ENCODE measurements at regions not wholly inside any gene's neighbourhood (a gene's known extent, or its start where the extent isn't known, plus 50 kb on each side); places are given as distances from the start of the nearest gene placed in this dataset.

DNA sequence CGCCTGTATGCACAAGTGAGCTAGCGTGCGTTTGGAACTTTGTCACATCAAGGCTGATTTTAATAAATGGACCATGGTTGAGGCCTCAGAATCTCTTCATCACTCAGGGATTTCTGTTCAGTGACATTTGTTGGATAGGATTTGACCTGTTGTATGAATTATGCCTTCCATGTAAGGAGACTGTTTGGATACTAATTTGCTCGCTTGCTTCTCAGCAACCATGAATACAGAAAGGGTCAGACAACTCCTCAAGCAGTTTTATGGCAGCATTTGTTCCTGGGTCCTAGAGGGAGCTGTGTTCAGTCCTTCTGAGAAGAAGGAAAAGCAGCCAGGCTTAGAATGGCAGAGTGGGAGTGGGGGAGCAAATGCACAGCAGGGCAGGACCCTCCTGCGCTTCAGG lies 269.7 kb upstream of the LCORL start:
- DNase-seq (ENCODE audit: low read depth) = no peak

DNA sequence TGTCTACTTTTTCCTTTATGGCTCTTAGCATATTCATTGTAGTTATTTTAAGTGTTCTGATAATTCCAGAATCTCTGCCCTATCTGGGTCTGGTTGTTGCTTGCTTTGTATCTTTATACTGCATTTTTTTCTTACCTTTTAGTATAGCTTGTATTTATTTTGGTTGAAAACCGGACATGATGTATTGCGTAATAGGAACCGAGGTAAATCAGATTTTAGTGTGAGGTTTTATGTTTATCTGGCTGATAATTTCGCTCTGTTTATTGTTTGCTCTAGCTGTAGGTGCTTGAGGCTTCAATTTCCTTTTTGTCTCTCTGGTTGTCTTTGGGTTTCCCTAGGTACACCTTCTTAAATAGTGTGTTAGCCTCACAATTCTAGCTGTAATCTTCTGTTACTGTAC lies 263.8 kb upstream of the LCORL start:
- DNase-seq (ENCODE audit: low read depth) = no peak

DNA sequence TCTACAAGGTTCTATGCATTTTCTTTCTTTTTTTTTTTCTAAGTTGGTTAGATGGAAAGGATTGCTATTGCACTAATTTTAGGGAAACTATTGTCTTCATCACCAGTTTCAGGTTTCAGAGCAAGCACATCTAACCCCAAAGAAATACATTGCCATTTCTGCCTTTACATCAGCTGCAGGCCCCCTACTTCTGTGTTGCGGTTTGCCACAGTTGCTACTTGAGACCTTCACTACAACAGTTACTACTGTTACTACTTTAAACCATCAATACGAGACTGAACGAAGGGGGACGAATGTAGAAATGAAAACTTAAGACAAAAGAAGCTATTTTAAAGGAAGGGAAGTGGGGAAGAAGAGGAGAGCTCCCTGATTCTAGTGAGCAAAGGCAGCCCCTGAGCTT lies 256.7 kb upstream of the LCORL start:
- no peak for DNase-seq (ENCODE audit: low read depth)

DNA sequence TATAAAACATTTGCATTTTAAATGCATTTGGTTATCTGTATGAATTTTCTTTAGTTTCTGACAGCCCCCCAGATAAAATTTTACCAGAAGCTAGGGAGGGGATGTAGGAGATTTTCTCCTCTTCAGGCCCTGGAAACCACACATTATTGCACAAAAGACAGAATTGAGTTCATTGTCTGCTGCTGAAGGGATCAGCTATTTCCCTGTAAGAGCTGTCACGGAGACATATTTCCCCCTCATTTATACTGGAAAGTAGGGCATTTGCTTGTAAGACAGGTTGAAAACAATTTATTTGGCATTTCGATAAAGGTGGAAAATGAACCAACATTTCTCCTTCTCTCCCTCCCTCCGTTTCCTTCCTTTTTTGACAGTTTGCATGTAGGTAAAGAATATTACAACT lies 241.3 kb upstream of the LCORL start:
- no peak for DNase-seq (ENCODE audit: low read depth)

DNA sequence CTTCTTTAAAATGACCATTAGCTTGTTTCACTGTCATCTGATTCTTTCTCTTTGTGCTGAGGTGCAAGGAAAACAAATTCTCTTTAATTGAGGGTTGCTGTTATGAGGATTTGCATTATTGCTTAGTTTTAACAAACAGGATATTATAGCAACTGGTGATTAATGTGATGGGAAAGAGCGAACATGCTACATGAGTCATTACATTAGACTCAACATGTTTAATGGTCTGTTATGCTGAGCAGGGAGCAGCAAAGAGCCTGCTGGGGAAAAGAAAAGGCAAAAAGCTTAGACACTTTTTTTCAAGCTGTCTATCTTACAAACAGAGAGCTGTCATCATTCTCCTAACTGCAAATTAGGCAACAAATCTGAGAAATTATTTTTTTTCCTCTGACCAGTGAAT lies 230.5 kb upstream of the LCORL start:
- no peak for DNase-seq (ENCODE audit: low read depth)

DNA sequence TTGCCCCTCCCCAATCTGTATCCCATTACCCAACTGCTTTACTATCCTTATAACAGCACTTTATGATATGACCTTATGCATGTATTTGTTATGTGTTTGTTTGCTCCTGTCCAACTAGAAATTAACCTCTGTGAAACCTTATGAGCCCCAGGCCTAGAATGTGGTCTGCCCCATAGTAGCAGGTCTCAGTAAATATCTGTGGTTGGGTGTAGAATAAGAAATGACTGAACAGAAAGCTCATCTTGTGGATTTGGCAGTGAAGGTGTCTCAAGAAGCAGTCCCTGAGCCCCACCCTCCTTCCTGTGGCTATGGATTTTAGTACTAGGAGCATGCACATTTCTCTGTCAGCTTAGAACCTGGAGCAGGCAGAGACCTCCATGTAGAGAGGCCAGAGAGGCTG lies 229.0 kb upstream of the LCORL start:
- DNase-seq (ENCODE audit: low read depth) = no peak

DNA sequence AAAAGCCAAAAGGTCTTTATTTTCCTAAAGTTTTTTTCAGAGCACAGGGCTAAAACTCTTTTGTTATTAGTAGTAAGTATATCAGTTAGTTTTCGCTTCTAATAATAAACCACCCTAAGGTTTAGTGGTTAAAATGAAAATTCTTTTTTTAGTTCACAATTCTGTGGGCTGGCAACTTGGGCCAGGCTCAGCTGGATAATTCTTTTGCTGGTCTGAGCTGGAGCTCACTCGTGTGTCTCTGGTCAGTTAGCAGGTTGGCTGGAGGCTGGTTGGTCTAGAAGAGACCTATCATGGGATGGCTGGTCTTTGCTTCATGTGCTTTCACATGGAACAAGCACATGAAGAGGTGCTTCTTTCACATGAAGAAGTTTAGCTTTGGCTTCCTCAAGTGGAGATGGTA lies 227.1 kb upstream of the LCORL start:
- no peak for DNase-seq (ENCODE audit: low read depth)

DNA sequence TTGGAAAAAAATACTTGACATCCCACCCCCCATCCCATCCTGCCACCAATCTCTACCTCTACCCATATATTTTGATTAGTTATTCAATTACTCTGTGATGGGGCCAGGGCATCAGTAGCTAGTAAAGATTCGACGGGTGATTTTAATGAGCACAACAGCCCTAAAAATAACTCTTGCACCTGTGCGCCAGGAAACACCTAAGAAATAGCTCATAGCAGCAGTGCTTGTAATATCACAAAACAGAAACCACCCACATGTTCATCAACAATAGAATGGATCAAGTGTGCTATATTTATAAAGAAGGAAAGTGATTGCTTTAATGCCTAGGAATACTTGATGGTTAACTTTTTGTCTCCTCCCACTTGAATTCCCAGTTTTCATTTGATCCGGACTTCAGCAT lies 225.6 kb upstream of the LCORL start:
- DNase-seq (ENCODE audit: low read depth) = no peak

DNA sequence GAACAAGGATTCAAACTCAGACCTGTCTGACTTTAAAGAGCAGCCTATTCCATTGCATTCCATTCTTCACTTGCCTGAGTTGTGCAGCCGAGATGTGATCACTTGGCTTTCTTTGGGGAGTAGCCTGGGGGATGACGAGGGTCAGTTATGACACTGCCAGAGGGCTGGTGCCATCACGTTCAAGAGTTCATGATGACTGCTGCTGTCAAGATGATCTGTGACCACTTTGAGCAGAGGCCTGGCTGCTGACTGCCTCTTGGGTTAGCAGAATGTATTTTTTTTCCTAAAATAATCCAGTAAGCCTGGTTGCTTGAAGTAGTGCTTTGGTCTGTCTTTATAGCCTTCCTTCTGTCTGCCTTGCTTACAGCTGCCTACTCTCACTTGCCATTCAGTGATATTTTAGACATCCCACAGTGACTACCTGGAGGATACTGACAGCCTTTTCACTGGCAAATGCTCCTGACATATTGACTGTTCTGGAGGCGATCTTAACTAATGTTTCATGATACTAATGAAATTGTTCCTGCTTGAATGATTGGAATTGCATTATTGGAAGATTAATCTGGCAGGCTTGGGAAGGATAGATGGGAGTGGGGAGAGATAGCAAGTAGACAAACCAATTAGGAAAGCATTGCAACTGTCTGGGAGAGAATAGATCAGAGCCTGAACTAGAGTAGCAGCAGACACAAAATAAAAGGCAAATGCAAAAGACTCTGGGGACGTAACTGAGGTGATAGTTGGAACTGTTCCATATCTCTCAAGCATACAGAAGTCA lies 221.6 kb upstream of the LCORL start:
- DNase-seq (ENCODE audit: low read depth) = no peak

DNA sequence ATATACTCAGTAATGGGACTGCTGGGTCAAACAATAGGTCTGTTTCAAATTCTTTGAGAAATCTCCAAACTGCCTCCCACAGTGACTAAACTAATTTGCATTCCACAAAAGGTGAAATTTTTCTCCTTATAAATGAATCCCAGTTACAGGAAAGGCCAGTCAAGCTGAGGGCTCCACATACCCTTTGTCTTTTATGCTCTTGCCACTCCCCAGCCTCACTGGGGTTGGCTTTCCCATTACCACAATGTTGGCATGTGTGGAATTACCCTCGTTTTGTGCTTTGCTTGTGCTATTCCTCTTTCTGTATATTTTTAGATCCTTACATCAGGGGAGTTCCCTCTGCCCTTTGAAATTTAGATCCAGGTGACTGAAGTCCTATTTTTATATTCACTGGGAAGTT lies 220.2 kb upstream of the LCORL start:
- no peak for DNase-seq (ENCODE audit: low read depth)

DNA sequence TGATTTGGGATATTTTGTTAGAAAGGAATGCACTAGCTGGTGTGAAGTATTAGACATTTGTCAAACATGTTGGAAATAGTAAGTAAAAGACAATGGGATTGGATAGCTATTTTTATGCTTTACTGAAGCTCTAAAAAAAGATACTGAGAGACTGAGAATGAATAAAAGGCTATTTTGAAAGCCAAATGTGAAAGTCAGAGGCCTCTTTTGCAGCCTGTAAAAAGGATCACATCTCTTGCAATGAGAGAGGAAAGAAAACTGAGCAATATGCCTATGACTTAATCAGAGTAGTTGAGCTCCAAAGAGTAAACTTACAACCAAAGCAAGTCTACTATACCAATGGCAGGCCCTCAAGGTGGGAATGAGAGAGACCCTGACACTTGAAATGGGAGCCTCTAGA lies 212.6 kb upstream of the LCORL start:
- DNase-seq (ENCODE audit: low read depth) = no peak

DNA sequence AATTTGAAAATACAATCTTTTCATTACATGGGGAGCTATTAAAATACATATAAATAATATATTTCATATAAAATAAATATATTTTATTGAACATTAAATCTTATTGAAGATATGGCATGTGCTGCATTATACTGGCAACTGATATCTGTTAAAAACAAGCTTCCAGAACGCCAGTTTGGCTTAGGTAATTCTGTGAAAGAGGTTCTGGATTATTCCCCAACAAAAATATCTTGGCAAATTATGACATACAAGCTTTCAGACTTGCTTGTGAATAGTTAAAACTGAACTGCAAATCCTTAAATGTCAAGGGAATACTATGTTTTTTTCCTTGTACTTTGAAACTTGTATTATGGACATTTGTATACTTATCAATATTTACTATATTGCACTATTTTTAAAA lies 210.2 kb upstream of the LCORL start:
- no peak for DNase-seq (ENCODE audit: low read depth)

DNA sequence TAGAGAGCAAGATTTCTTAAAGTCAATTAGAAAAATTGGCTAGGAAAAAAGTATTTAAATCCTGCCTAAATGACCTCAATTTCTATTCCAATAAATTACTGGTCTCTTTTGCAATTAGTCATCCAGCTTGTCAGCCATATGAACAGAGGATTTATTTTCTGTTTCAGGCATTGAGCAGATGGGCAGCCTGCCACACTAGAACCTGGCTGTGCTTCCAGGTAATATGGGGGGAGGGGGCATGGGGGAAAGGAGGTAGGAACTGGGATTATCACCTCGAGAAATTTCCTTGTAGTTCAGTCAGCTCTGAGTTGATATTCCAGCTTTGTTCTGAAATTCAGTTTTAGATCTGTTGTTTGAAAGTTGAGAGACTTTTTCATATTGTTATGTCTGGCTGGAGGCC lies 206.3 kb upstream of the LCORL start:
- DNase-seq (ENCODE audit: low read depth) = no peak

DNA sequence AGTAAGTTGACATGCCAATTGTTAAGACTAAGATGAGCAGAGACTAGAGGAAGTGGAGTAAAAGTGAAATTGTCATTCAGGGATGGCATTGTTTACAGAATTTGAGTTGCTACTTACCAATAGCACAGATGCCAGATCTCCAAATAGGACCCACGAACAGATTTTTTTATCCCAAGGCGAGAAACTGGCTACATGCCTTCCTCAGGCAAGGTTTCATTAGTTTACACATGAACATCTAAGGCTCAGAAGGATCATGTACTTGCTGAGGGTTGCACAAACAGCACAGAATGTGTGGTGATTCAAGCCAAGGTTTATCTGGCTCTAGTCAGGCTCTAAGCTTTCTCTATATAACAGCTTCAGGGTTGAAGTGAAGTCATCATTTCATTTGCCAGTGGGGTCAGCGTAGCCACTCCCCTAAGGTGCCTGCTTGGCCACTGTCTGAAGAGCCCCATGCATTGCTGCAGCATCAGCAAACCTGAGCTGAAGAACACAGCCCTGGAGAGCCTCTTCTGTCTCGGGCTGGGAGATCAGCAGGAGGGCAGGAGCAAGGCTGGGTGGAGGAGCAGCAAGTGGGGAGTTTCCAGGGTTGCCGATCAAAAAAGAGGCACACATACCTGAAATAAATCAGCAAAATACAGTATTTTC lies 193.0 kb upstream of the LCORL start:
- DNase-seq (ENCODE audit: low read depth) = no peak

DNA sequence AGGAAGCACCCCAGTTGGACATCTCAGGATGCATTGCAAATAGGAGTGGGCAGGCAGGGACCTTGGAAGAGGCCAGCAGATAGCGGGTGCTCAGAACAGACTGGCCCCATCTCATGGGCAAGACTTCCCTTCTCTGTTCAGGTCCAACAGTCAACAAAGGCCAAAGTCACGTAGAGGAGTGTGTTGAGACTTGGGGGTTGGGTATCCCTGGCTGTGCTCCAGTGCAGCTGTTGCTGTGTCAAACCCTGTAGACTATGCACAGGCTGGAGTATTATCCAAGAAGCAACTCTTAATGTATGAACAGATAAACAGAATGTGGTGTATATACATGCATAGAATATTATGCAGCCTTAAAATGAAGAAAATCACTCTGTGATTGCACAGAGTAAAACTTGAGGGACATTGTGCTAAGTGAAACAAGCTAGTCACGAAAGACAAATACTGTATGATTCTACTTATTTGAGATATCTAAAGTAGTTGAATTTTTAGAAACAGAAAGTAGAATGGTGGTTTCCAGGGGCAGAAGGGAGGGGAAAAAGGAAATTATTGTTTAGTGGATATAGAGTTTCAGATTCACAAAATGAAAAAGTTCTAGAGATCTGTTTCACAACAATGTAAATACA lies 192.1 kb upstream of the LCORL start:
- no peak for DNase-seq (ENCODE audit: low read depth)

DNA sequence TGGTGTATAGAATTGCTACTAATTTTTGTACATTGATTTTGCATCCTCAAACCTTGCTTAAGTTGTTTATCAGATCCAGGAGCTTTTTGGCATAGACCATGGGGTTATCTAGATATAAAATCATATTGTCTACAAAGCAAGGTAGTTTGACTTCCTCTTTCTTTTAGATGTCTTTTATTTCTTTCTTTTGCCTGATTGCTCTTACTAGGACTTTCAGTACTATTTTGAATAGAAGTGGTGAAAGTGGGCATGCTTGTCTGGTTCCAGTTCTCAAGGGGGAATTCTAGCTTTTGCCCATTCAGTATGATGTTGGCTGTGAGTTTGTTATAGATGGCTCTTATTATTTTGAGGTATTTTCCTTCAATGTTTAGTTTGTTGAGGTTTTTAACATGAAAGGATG lies 187.9 kb upstream of the LCORL start:
- DNase-seq (ENCODE audit: low read depth) = no peak

DNA sequence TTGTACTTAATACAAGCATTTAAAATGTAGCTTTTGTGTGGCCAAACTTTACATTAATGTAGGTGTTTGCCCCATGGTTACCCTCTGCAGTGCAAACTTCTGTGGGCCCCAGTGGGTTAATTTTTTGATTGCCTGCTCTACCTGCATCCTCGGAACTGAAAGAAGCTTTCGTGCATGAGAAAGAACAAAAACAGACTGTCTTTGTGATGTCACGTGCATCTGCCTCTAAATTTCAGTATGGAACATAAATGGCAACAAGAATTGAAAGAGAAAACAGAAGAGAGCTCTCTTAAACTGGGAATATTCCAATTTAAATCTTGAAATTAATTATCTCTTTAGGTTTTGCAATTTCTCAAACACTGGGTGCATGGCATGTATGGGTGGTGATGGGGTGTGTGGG lies 182.4 kb upstream of the LCORL start:
- no peak for DNase-seq (ENCODE audit: low read depth)

DNA sequence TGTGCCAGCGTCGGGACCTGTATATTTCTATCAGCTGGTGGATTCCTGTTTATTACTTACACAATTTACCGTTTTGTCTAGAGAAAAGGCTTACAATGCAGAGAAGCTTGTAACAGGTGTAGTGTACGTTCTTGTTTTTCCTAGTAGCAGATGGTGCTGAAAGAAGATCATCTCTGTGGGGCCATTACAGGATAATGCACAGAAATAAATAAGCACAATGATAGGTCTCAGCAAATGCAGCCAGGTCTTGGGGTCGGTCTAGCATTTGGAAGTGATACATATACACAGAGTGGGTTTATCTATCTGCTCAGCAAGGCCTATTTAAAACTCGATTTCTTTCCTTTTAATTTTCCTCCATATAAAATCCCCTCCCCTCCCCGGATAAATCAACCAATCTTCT lies 180.9 kb upstream of the LCORL start:
- DNase-seq (ENCODE audit: low read depth) = no peak

DNA sequence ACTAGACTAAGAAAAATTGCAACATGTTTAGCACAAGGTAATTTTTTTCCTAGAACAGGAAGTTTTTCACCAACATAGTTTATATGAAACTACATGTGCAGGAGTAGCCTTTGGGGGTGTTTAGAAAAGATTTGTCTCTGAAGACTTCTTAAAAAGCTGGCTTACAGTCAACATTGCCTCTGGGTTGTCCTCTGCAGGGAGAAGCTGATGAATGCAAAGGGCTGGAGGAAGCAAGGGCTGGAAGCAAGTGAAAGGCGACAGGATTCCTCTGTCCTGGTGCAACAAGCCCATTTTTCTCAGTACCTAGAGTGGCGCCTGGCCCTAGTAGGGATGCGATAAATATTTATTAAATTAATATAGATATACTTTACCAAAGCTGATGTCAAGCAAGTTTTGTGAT lies 180.3 kb upstream of the LCORL start:
- no peak for DNase-seq (ENCODE audit: low read depth)

DNA sequence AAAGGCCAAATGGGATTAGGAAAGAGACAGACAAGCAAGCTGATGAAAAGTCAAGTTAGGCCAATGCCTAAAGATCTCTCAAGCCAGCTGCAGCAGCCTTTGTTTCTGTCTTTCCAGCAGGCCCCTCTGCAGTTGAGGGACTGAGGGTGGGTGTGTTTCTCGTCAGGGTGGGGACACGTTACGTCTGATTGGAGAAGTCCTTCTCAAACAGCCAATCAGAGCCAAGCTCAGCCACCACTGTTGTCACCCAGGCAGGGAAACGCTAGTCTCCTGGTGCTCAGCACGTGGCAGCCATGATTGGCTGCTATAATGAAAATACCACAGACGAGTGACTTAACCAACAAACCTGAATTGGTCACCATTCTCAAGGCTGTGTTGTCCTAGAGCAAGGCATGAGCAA lies 177.1 kb upstream of the LCORL start:
- no peak for DNase-seq (ENCODE audit: low read depth)

DNA sequence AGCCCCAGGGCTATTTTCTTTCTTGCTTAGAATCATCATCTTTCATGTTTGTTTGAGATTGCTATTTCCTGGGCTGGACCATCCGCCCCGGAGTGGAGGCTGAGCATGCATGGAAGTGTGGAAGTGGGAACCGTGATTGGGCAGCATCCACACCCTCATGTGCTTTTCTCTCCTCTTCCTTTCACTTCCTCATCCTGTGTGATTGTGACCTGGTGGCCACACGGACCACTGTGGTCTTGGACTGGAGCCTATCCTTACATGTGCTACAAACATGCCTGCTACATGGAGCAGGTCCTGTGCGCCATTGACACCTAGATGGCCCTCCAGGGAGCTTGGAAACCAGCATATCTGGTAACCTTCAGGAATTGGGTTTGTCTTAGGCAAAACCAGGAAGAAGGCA lies 175.9 kb upstream of the LCORL start:
- no peak for DNase-seq (ENCODE audit: low read depth)

DNA sequence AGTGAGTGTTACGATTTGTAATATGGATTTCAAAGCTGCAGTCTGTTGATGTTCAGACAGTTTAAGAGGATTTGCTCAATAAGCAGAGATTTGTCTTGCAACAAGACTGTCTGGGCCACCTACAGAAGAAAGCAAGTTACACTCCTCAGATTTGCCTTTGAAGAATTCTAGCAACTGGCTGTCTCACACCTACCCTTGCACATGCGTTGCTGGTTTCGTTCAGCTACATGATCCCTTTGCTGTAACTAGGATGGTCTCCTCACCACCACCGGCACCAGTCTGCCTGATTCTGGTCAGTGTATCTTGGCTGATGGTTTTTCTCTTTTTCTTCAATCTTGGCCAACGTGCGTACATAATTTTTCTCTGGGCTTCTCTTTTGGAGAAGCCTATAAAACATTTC lies 172.7 kb upstream of the LCORL start:
- DNase-seq (ENCODE audit: low read depth) = no peak

DNA sequence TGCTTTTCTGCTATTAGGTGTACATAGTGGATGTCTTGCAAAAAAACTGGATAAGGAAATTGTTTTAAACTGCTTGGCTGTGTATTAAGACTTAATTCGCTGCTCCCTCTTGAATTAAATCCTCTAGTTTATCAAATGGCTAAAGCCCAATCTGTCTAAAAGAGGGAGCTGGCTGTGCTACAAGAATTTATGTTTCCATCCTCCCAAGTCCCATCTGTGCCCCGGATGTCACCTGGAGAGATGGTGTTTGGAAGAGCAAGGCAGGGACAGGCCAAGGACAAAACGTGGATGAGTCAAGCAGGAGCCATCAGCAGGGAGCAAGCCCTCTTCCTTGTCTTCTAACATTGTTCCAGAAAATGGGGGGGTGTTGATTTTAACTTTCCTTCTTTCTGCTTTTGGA lies 171.3 kb upstream of the LCORL start:
- no peak for DNase-seq (ENCODE audit: low read depth)
